Loucy (cell line): ENCODE measurements at regions not wholly inside any gene's neighbourhood (a gene's known extent, or its start where the extent isn't known, plus 50 kb on each side); places are given as distances from the start of the nearest gene placed in this dataset.

Experiments
- CTCF ChIP-seq: fragments of 200-600 bp; sonication (generic); conservative IDR thresholded peaks from 2 replicates; pipeline ENCODE4 v1.5.1; 2014; ENCODE audit warnings: mild to moderate bottlenecking, antibody characterized with exemption, low read length
- EZH2phosphoT487 ChIP-seq: fragments of 200-600 bp; IDR thresholded peaks from 2 replicates; pipeline ENCODE4 v1.6.1; 2018; ENCODE audit warnings: antibody characterized with exemption, mild to moderate bottlenecking, moderate library complexity, borderline replicate concordance

GRCh38 chr5:34495178-34495577, 160.9 kb upstream of the RAI14 start:
- no peak for TF ChIP-seq CTCF
- TF ChIP-seq EZH2phosphoT487, result no peak
